Medulla oblongata (tissue), 1 donor: ENCODE measurements at regions not wholly inside any gene's neighbourhood (a gene's known extent, or its start where the extent isn't known, plus 50 kb on each side); places are given as distances from the start of the nearest gene placed in this dataset.

Source experiments
- DNase-seq: peaks from one replicate; pipeline ENCODE4 v3.0.0-alpha.2; 2015; ENCODE audit errors: extremely low spot score

- no peak for DNase-seq
Observed at GRCh38 chr16:85457366-85457765, 155.8 kb upstream of the GSE1 start.

GRCh38 chr16:85458968-85459367, 154.2 kb upstream of the GSE1 start:
- no peak for DNase-seq

DNA sequence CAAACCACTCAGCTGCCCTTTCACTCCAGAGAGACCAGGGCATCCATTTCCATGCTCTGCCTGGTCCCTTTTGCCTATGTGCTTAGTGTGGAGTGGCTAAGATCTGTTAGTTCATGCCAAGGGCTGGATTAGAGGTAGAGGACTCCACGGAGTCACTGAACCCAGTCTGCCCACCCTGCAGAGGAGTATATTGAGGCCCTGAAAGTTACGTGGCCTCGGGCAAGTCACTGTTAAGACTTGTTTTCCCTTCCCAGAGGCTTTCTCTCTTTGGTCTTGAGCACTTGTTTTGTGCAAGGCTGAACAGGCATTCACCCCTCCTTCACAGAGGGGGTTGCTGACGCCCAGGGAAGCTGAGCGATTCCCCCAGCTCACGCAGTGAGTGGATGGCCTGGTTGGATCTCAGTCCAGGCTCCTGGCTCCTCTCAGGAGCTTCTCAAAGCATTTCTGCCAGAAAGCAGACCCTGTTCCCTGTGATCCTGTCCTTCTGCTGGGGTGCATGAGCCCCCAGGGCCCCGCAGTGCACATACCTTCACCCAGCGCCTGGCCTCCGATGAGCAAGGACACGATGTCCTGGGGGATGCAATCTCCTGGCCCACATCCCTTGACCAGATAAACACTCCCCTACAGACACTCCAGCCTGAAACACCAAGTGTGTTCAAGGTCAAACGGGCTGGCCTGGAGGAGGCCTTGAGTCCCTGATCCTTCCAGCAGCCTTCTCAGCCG, 153.4 kb upstream of the GSE1 start:
- no peak for DNase-seq

DNA sequence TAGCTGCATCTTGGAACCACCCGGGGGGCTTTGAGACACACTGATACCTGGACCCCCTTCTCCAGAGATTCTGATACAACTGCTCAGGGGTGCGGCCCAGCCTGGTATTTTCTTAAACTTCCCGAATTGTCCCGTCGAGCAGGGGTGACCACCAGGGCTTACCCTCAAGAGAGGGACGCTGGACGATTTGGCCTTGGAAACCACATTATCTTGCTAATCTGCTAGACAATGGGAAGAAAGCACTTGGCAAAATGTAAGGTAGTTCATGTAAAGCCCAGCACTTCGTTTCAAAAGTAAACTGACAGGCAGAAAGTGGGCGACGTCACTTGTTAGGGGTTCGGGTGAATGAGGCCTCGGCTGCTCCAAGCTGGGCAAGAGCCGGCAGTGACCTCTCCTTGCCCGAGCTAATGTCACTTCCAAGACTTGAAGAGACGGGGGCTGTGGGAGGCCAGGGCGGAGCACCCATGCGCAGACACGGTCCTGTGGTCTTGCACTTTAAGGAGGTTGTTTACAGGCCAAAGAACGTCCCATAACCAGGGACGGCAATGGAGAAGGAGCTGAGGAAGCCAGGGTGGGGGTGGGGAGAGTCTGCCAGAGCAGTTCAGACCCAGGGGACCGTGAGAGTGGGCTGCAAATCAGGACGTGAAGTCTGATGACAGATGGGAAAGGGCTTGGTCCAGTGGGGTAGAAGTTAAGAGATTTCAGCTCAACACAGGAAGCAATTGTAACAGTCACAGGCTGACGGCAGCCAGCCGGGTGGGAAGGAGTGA, 152.7 kb upstream of the GSE1 start:
- DNase-seq = no peak

DNA sequence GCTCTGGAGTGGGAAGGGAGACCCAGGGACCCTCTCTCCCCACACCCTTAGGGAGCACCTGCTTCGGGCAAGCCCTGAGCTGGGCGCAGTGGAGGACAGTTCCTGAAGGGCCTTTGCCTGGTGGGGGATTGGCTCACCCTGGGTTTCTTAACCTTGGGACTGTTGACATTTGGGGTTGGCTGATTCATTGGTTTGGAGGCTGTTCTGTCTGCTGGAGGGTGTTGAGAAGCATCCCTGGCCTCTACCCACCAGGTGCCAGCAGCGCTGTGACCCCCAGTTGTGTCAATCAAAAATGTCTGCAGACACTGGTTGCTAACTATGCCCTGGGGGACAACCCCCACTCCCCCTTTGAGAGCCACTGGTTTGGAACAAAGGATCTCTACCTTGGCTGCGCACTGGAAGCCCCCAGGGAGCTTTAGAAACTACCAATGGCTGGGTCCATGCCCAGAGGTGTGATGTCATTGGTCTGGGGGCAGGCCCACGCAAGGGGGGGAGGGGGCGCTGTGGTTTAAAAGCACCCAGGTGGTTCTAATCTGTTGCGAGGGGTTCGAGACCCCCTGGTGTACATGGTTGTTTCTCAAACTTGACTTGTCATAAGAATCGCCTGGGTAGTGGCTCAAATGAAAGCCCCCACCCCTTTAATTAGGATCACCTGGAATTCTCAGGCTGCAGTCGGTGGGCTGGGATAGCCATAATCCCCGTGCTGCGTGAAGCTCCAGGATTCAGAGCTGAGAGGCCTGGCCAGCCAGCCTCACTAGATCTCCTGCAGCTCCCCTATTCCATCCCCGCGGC, 151.9 kb upstream of the GSE1 start:
- DNase-seq = no peak

GRCh38 chr16:85461814-85462713, 151.1 kb upstream of the GSE1 start:
- DNase-seq = peak; percentile 27

- DNase-seq = no peak
Observed at GRCh38 chr16:85462714-85463611, 150.2 kb upstream of the GSE1 start.

DNA sequence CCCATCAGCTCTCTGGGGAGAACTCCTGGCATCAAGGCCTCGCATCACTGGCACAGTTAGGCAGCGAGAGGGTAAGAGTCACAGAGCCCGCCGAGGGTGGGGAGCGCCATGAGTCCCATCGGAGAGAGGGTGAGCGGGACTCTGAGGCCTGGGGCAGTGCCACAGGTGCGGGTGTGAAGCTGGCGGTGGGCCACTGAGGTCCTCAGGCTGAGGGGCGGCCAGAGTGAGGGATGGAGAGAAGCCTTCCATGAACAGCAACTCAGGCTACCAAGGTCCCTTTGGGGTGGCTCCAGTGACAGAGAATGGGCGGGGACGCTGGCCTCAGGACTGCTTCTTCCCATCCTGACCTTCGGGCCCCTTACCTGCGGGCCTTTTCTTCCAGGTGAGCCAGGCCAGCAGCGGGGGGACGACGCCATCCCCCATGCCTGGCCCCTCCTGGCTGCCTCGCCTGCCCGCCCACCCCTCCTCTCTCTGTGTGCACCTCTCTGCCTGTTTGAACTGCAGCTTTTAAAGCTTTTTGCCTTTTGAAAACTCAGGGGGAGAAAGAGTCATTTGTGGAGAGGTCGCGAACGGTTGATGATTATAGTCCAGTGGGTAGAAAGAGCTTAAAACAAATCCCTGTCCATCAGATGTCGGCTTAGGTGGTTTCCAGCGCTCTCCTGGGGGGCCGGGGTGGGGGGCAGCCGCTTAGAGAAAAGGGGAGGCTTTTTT, 149.3 kb upstream of the GSE1 start:
- DNase-seq = no peak

DNA sequence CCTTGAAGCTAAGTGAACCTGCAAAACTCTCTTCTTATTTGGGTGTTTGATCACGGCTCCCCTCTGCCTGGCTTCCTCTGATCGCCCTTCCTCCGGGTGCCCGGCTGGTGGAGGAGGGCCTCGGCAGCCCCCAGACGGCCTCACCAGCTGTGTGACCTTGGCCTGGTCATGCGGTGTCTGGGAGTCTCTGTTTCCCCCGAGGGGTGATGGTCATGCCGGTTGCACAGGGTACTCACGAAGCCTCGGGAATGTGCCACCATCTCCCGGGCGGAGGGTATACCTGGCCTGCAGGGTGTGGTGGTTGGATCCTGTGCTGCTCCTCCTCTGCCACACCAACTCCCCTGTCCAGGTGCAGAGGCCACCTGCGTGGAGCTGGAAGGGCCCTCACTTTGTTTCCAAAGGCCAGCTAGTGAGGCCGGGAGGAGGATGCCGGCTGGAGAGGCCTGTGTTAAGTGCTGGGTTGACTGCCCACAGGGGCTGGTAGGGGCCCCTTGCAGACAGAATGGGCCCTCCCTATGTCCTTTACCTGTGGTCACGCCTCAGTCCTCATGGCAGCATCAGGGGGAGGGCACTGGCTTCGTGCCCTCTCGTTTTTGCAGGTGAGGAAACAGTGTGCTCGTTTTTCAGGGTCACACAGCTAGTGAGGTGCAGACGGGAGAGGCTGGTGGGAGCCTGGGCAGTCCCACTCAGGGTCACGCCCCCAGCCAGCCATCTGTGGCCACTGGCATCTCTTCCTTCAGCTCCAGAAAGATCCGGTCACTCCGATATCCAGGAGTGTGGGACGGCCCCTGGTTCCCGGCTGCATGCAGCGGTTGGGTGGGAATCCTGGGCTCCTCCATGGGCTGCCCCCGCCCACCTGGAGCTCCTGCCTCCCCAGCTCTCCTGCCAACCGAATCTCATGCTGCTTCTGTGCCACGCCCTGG, 148.5 kb upstream of the GSE1 start:
- no peak for DNase-seq

- DNase-seq = peak; percentile 31
Observed at GRCh38 chr16:85465328-85466303, 147.5 kb upstream of the GSE1 start.

GRCh38 chr16:85466304-85466700, 146.8 kb upstream of the GSE1 start:
- DNase-seq = no peak

- no peak for DNase-seq
Observed at GRCh38 chr16:85466989-85467388, 146.1 kb upstream of the GSE1 start.

DNA sequence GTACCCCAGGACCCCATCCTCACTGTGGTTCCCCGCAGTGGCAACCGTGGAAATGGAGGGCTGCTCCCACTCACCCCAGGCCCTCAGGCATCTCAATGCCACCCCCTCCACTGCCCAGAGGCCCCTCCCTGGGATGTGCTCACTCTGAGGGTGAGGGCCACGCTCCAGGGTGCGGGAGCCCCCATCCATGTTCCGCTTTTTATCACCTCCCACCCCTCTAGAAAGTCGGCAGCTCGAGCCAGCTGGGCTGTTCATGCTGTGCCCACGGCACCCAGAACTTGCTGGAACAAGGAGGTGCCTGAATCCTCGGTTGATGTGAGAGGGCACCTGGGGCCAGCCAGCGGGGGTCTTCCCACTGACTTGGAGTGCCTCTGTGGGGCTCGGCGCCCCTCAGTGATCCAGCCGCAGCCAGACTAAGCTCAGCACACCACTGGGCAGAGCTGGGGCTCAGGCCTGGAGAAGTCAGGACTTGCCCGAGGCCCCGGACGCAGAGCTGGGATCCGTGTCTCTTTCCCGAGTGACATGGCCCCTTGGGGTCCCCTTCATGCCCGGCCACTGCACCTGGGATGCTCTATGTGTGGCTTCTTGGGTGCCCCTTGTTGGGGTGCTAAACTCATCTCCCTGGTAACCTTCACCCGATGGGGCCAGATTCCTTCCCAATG, 143.1 kb upstream of the GSE1 start:
- no peak for DNase-seq

DNA sequence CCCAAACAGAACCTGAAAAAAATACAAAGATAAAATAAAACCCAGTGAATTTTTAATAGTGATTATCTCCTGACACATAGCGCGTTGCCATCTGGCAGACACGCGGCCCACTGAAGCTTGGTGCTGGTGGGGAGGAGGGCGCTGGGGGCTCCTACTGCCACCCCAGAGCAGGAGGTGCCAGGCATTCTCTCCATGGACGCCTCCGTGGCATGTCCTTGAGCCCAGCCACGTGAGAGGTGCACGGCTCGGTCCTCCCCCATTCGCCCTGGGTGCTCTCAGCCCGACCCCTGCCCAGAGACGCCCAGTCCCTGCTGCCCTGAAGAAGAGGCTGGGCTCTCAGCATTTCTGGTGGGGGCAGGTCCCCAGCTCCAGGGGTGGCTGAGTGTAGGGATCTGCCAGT, 142.2 kb upstream of the GSE1 start:
- no peak for DNase-seq

- DNase-seq = no peak
Observed at GRCh38 chr16:85471469-85472431, 141.4 kb upstream of the GSE1 start.

GRCh38 chr16:85472514-85472913, 140.6 kb upstream of the GSE1 start:
- DNase-seq = no peak
